OCI-M2 (cell line): ENCODE measurements at regions not wholly inside any gene's neighbourhood (a gene's known extent, or its start where the extent isn't known, plus 50 kb on each side); places are given as distances from the start of the nearest gene placed in this dataset.

Experiments used
- DNase-seq: peaks from one replicate; lab custom pipeline; 2025; ENCODE audit not compliant: unreplicated experiment; lab: John Stamatoyannopoulos, UW

GRCh38 chr4:62407534-62407933 is 1207.4 kb downstream of the ADGRL3 start:
- no peak for DNase-seq

- DNase-seq = no peak
These were observed 1202.1 kb downstream of the ADGRL3 start for GRCh38 chr4:62402088-62402806.

GRCh38 chr4:62399242-62399641 is 1199.1 kb downstream of the ADGRL3 start:
- DNase-seq = no peak

- no peak for DNase-seq
These were observed 1198.2 kb downstream of the ADGRL3 start for GRCh38 chr4:62398318-62398717.

GRCh38 chr4:62394766-62395165 is 1194.6 kb downstream of the ADGRL3 start:
- DNase-seq = no peak

- no peak for DNase-seq
These were observed 1187.7 kb downstream of the ADGRL3 start for GRCh38 chr4:62387808-62388207.

GRCh38 chr4:62377700-62378099 is 1177.6 kb downstream of the ADGRL3 start:
- DNase-seq = no peak

GRCh38 chr4:62377245-62377644 is 1177.1 kb downstream of the ADGRL3 start:
- no peak for DNase-seq

GRCh38 chr4:62366939-62367338 is 1166.8 kb downstream of the ADGRL3 start:
- no peak for DNase-seq

GRCh38 chr4:62360156-62360545 is 1160.0 kb downstream of the ADGRL3 start:
- DNase-seq = no peak

- DNase-seq = no peak
These were observed 1159.5 kb downstream of the ADGRL3 start for GRCh38 chr4:62359441-62360155.

- DNase-seq = no peak
These were observed 1144.8 kb downstream of the ADGRL3 start for GRCh38 chr4:62344915-62345314.

GRCh38 chr4:62344474-62344873 is 1144.3 kb downstream of the ADGRL3 start:
- DNase-seq = no peak

- DNase-seq = no peak
These were observed 1142.2 kb downstream of the ADGRL3 start for GRCh38 chr4:62342346-62342745.

GRCh38 chr4:62328526-62328925 is 1128.4 kb downstream of the ADGRL3 start:
- no peak for DNase-seq

- no peak for DNase-seq
These were observed 1127.6 kb downstream of the ADGRL3 start for GRCh38 chr4:62327612-62328297.

- no peak for DNase-seq
These were observed 1124.1 kb downstream of the ADGRL3 start for GRCh38 chr4:62324215-62324614.

GRCh38 chr4:62320612-62321011 is 1120.5 kb downstream of the ADGRL3 start:
- DNase-seq = no peak

- no peak for DNase-seq
These were observed 1102.6 kb downstream of the ADGRL3 start for GRCh38 chr4:62302710-62303109.

- DNase-seq = no peak
These were observed 1101.4 kb downstream of the ADGRL3 start for GRCh38 chr4:62301500-62301899.

GRCh38 chr4:62293551-62293950 is 1093.4 kb downstream of the ADGRL3 start:
- DNase-seq = no peak

- no peak for DNase-seq
These were observed 1092.8 kb downstream of the ADGRL3 start for GRCh38 chr4:62292911-62293310.
